ENCODE measurements at regions not wholly inside any gene's neighbourhood (a gene's known extent, or its start where the extent isn't known, plus 50 kb on each side); places are given as distances from the start of the nearest gene placed in this dataset.

- Histone ChIP-seq H3K4me3 (no peak overlapping the region), H3K9me3 (no peaks in the 10 kb centered on the region), H3K27me3 (no peaks in the 10 kb centered on the region), H3K36me3 (no peaks in the 10 kb centered on the region), H3K4me1 (no peaks in the 10 kb centered on the region), H3K27ac (no peak overlapping the region)
- no peak for DNase-seq
- intact Hi-C loops (cut with DNase I; ENCODE audit: low total_unique reads), result no loop called here
- TF ChIP-seq CTCF (IDR thresholded peaks at IDR 0.05) (no peak), POLR2A (IDR thresholded peaks at IDR 0.05) (no peak)
Measured at GRCh38 chr7:46286356-46286755, 365.3 kb upstream of the IGFBP3 start.

GRCh38 chr7:46285878-46286277 is 364.8 kb upstream of the IGFBP3 start:
- no peak for DNase-seq
- Histone ChIP-seq H3K4me1 (no peaks in the 10 kb centered on the region), H3K9me3 (no peaks in the 10 kb centered on the region), H3K4me3 (no peak overlapping the region), H3K36me3 (no peaks in the 10 kb centered on the region), H3K27me3 (no peaks in the 10 kb centered on the region), H3K27ac (no peak overlapping the region)
- TF ChIP-seq CTCF (IDR thresholded peaks at IDR 0.05) (no peak), POLR2A (IDR thresholded peaks at IDR 0.05) (no peak)
- intact Hi-C loops (cut with DNase I; ENCODE audit: low total_unique reads), result no loop called here

- no peak overlapping the region for H3K27ac ChIP-seq
- TF ChIP-seq POLR2A (IDR thresholded peaks at IDR 0.05) (no peak), CTCF (IDR thresholded peaks at IDR 0.05) (no peak)
- intact Hi-C loops (cut with DNase I; ENCODE audit: low total_unique reads), result no loop called here
- H3K9me3 ChIP-seq, result no peaks in the 10 kb centered on the region
- H3K36me3 ChIP-seq, result no peaks in the 10 kb centered on the region
- H3K27me3 ChIP-seq, result no peaks in the 10 kb centered on the region
- DNase-seq, result no peak
- H3K4me3 ChIP-seq, result no peak overlapping the region
- no peaks in the 10 kb centered on the region for H3K4me1 ChIP-seq
Measured at GRCh38 chr7:46283852-46284251, 362.8 kb upstream of the IGFBP3 start.

GRCh38 chr7:46282155-46282554 is 361.1 kb upstream of the IGFBP3 start:
- Histone ChIP-seq H3K36me3 (no peaks in the 10 kb centered on the region), H3K4me1 (no peaks in the 10 kb centered on the region), H3K4me3 (no peak overlapping the region), H3K9me3 (no peaks in the 10 kb centered on the region), H3K27me3 (no peaks in the 10 kb centered on the region), H3K27ac (no peak overlapping the region)
- intact Hi-C loops (cut with DNase I; ENCODE audit: low total_unique reads), result no loop called here
- no peak for DNase-seq
- TF ChIP-seq POLR2A (IDR thresholded peaks at IDR 0.05) (no peak), CTCF (IDR thresholded peaks at IDR 0.05) (no peak)

- no peaks in the 10 kb centered on the region for H3K36me3 ChIP-seq
- no peaks in the 10 kb centered on the region for H3K4me1 ChIP-seq
- H3K27me3 ChIP-seq, result no peaks in the 10 kb centered on the region
- no peak overlapping the region for H3K27ac ChIP-seq
- H3K4me3 ChIP-seq, result no peak overlapping the region
- TF ChIP-seq CTCF (IDR thresholded peaks at IDR 0.05) (no peak), POLR2A (IDR thresholded peaks at IDR 0.05) (no peak)
- H3K9me3 ChIP-seq, result no peaks in the 10 kb centered on the region
- no peak for DNase-seq
- intact Hi-C loops (cut with DNase I; ENCODE audit: low total_unique reads), result no loop called here
Measured at GRCh38 chr7:46281071-46281470, 360.0 kb upstream of the IGFBP3 start.
